ENCODE measurements at regions not wholly inside any gene's neighbourhood (a gene's known extent, or its start where the extent isn't known, plus 50 kb on each side); places are given as distances from the start of the nearest gene placed in this dataset.

- Histone ChIP-seq H3K4me3 (ENCODE audit: low read depth, low read length) (no peak overlapping the region), H3K9me3 (0 out of 2 replicates have a peak, but pooled peaks cover 3% of the 10 kb centered on the region), H3K4me1 (peaks cover 28% of the 10 kb centered on the region), H3K36me3 (ENCODE audit: control insufficient read depth, insufficient read depth, low read length) (no peaks in the 10 kb centered on the region), H3K27me3 (replicated peaks; ENCODE audit: control insufficient read depth, insufficient read depth, low read length) (no peaks in the 10 kb centered on the region)
- POLR2A ChIA-PET = no interaction called here
- intact Hi-C loops (cut with micrococcal nuclease; ENCODE audit: unreplicated experiment) = no loop called here
- no TSS peak for BruUV-seq (replicated peaks)
- Mint-ChIP-seq H3K9me3 (ENCODE audit: unreplicated experiment) (peaks cover 10% of the 10 kb centered on the region), H3K4me1 (ENCODE audit: low read depth, unreplicated experiment) (peaks cover 30% of the 10 kb centered on the region), H3K36me3 (ENCODE audit: insufficient read depth, unreplicated experiment) (peaks cover 19% of the 10 kb centered on the region), H3K27me3 (ENCODE audit: insufficient read depth, unreplicated experiment) (no peaks in the 10 kb centered on the region), H3K4me3 (ENCODE audit: unreplicated experiment) (no peak overlapping the region), H3K27ac (ENCODE audit: unreplicated experiment) (no peak overlapping the region)
- CTCF ChIA-PET = no interaction called here
- no peak for DNase-seq
- TF ChIP-seq CTCF (IDR thresholded peaks at IDR 0.05; ENCODE audit: insufficient read depth in 1 of 2, low read depth in 1 of 2, low read length in 1 of 2, severe bottlenecking in 1 of 2, unreplicated experiment in 1 of 2) = no peak
Measured at GRCh38 chr15:58327958-58328357, 103.8 kb upstream of the LIPC start.

GRCh38 chr15:58329211-58329610, 102.6 kb upstream of the LIPC start:
- intact Hi-C loops (cut with micrococcal nuclease; ENCODE audit: unreplicated experiment) = no loop called here
- no peak overlapping the region for H3K27ac Mint-ChIP-seq (ENCODE audit: unreplicated experiment)
- CTCF ChIA-PET = no interaction called here

DNA sequence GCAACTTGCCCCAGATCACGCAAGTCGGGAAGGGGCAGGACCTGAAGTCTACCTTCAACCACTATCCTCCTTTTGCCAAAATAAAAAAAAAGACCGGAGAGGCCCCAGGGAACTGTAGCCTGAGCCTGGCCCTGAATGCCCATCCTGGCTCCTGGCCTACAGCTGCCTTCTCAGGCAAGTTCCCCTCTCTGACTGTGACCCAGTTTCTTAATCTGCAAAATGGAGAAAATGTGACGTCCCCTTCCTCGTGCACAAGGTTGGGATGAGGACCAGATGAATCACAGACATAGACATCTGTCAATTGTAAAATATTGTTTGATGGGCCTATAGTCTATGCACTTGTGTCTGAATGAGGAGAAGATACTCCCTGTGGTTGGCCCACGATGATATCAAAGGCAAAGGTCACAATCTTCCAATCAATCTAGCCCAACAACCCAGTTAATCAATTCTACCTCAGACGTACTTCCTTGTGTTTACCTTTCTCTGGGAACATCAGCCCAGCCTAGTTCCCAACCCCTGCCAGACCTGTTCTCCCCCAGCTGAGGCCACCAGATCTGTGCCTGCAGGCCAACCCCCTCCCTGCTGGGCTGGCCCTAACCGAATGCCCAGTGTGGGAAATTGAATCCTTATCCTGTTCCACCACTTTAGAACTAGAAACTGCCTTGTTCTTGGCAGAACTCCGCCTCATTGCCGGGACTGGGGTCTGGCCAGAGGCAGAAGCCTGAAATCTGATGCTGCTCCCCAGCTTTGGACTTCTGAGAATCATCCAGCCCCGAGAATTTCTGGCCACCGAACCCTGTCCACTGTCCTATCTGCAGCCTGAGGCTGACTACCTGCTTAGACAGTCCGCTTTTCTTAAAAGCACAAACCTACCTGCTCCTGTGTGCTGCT, 101.8 kb upstream of the LIPC start:
- Histone ChIP-seq H3K36me3 (ENCODE audit: control insufficient read depth, insufficient read depth, low read length) (no peaks in the 10 kb centered on the region), H3K9me3 (0 out of 2 replicates have a peak, but pooled peaks cover 3% of the 10 kb centered on the region), H3K4me1 (peaks cover 36% of the 10 kb centered on the region), H3K27me3 (replicated peaks; ENCODE audit: control insufficient read depth, insufficient read depth, low read length) (no peaks in the 10 kb centered on the region), H3K4me3 (ENCODE audit: low read depth, low read length) (no peak overlapping the region)
- Mint-ChIP-seq H3K4me1 (ENCODE audit: low read depth, unreplicated experiment) (peaks cover 42% of the 10 kb centered on the region), H3K27me3 (ENCODE audit: insufficient read depth, unreplicated experiment) (no peaks in the 10 kb centered on the region), H3K9me3 (ENCODE audit: unreplicated experiment) (peaks cover 10% of the 10 kb centered on the region), H3K36me3 (ENCODE audit: insufficient read depth, unreplicated experiment) (peaks cover 21% of the 10 kb centered on the region), H3K4me3 (ENCODE audit: unreplicated experiment) (peak overlapping the region; percentile 27), H3K27ac (ENCODE audit: unreplicated experiment) (peak overlapping the region; percentile 94)
- intact Hi-C loops (cut with micrococcal nuclease; ENCODE audit: unreplicated experiment) = loop anchor here (2.0 to 5.0 kb wide), 3 partner anchors 63 to 137 kb away; partner anchors contain the start of gene LIPC
- no TSS peak for BruUV-seq (replicated peaks)
- peak in 1 of 2 experiments; percentile 48 for DNase-seq
- CTCF ChIA-PET = no interaction called here
- no peak for TF ChIP-seq CTCF (IDR thresholded peaks at IDR 0.05; ENCODE audit: insufficient read depth in 1 of 2, low read depth in 1 of 2, low read length in 1 of 2, severe bottlenecking in 1 of 2, unreplicated experiment in 1 of 2)
- POLR2A ChIA-PET = no interaction called here

More at GRCh38 chr15:58329211-58329610, 102.6 kb upstream of the LIPC start:
- POLR2A ChIA-PET = no interaction called here
- Mint-ChIP-seq H3K4me1 (ENCODE audit: low read depth, unreplicated experiment) (peaks cover 42% of the 10 kb centered on the region), H3K4me3 (ENCODE audit: unreplicated experiment) (no peak overlapping the region), H3K27me3 (ENCODE audit: insufficient read depth, unreplicated experiment) (no peaks in the 10 kb centered on the region), H3K9me3 (ENCODE audit: unreplicated experiment) (peaks cover 10% of the 10 kb centered on the region), H3K36me3 (ENCODE audit: insufficient read depth, unreplicated experiment) (peaks cover 21% of the 10 kb centered on the region)
- Histone ChIP-seq H3K9me3 (0 out of 2 replicates have a peak, but pooled peaks cover 3% of the 10 kb centered on the region), H3K36me3 (ENCODE audit: control insufficient read depth, insufficient read depth, low read length) (no peaks in the 10 kb centered on the region), H3K4me3 (ENCODE audit: low read depth, low read length) (no peak overlapping the region), H3K27me3 (replicated peaks; ENCODE audit: control insufficient read depth, insufficient read depth, low read length) (no peaks in the 10 kb centered on the region), H3K4me1 (peaks cover 36% of the 10 kb centered on the region)
- BruUV-seq (replicated peaks) = no TSS peak
- DNase-seq = no peak
- TF ChIP-seq CTCF (IDR thresholded peaks at IDR 0.05; ENCODE audit: insufficient read depth in 1 of 2, low read depth in 1 of 2, low read length in 1 of 2, severe bottlenecking in 1 of 2, unreplicated experiment in 1 of 2) = no peak
